Stomach (tissue), 4 donors: ENCODE measurements at regions not wholly inside any gene's neighbourhood (a gene's known extent, or its start where the extent isn't known, plus 50 kb on each side); places are given as distances from the start of the nearest gene placed in this dataset.

Experiments used
- CTCF ChIP-seq, 7 experiments: fragments of 450-650 bp in 4 of 7; fragments of 200-600 bp in 3 of 7; sonication (generic) in 3 of 7; IDR thresholded peaks; one replicate each; pipeline ENCODE4 v1.5.1; 2016 to 2019; ENCODE audit warnings: antibody characterized with exemption in 7 of 7, control low read depth in 2 of 7, mild to moderate bottlenecking in 1 of 7
- EP300 ChIP-seq: sonication (generic); formaldehyde crosslinking; IDR thresholded peaks from one replicate; pipeline ENCODE4 v1.6.1; 2017; ENCODE audit warnings: antibody characterized with exemption
- POLR2A ChIP-seq, 4 donors: fragments of 450-650 bp; IDR thresholded peaks; one replicate each; pipeline ENCODE4 v1.6.1; 2016; ENCODE audit warnings: antibody characterized with exemption in 4 of 4, control low read depth in 2 of 4, mild to moderate bottlenecking in 1 of 4, moderate library complexity in 1 of 4
- POLR2AphosphoS5 ChIP-seq, 3 donors: sonication (generic); formaldehyde crosslinking; IDR thresholded peaks; one replicate each; pipeline ENCODE4 v1.6.1; 2016; ENCODE audit warnings: antibody characterized with exemption in 3 of 3

GRCh38 chr5:8561854-8562253, 692.9 kb downstream of the MTRR start:
- no peak for TF ChIP-seq EP300
- no peak for TF ChIP-seq POLR2A (IDR thresholded peaks at IDR 0.05)
- TF ChIP-seq CTCF (IDR thresholded peaks at IDR 0.05): no peak
- TF ChIP-seq POLR2AphosphoS5 (IDR thresholded peaks at IDR 0.05): no peak
